GM12873 (cell line): ENCODE measurements at regions not wholly inside any gene's neighbourhood (a gene's known extent, or its start where the extent isn't known, plus 50 kb on each side); places are given as distances from the start of the nearest gene placed in this dataset.

Experiments
- TF ChIP-seq, protein P1 (sequence below): IDR thresholded peaks from 2 replicates; pipeline ENCODE4 v1.5.1; 2012; ENCODE audit warnings: low read depth, mild to moderate bottlenecking, moderate library complexity, low read length, control low read depth; ENCODE audit not compliant: insufficient read depth; ENCODE audit errors: missing control alignments

DNA sequence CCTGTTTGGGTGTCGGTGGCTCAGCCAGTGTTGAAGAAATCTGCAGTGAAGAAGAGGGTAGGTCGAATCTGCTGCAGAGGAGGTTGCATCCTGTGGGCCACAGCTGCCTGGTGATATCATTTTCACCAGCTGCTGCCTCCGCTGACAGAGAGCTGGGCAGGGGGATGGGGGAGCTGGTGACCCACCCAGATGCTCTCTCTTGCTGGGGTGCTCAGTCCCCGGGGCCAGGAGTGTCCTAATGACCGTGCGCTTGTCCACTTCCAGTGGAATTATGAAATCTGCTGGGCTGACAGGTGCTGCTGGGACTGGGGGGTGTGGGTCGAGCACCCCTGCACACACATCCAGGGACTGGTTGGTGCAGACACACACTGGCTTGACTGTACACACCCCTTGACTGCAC, 83.2 kb upstream of the IRX4 start:
- TF ChIP-seq, protein P1, sequence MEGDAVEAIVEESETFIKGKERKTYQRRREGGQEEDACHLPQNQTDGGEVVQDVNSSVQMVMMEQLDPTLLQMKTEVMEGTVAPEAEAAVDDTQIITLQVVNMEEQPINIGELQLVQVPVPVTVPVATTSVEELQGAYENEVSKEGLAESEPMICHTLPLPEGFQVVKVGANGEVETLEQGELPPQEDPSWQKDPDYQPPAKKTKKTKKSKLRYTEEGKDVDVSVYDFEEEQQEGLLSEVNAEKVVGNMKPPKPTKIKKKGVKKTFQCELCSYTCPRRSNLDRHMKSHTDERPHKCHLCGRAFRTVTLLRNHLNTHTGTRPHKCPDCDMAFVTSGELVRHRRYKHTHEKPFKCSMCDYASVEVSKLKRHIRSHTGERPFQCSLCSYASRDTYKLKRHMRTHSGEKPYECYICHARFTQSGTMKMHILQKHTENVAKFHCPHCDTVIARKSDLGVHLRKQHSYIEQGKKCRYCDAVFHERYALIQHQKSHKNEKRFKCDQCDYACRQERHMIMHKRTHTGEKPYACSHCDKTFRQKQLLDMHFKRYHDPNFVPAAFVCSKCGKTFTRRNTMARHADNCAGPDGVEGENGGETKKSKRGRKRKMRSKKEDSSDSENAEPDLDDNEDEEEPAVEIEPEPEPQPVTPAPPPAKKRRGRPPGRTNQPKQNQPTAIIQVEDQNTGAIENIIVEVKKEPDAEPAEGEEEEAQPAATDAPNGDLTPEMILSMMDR: no peak

- TF ChIP-seq, protein P1: no peak
These were observed 81.3 kb upstream of the IRX4 start for GRCh38 chr5:1963941-1964451.

DNA sequence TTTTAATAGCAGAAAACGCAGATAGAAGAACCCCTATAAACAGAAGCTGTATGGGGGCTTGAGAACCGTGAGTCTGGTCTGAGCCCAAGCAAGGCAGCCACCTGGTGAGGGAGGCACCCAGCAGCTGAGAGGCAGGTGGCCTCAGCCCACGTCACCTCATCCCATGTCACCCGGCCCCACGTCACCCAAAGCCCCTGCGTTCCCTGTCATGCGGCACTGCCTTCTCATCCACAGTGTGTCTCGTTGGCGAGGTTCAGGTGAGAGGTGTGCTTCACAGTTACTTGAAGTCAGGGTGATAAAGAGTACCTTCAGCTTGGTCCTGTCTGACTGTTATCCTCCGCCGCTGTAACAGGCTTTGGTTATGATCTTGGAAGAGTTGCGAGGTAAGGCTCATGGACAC, 80.6 kb upstream of the IRX4 start:
- TF ChIP-seq, protein P1: no peak

DNA sequence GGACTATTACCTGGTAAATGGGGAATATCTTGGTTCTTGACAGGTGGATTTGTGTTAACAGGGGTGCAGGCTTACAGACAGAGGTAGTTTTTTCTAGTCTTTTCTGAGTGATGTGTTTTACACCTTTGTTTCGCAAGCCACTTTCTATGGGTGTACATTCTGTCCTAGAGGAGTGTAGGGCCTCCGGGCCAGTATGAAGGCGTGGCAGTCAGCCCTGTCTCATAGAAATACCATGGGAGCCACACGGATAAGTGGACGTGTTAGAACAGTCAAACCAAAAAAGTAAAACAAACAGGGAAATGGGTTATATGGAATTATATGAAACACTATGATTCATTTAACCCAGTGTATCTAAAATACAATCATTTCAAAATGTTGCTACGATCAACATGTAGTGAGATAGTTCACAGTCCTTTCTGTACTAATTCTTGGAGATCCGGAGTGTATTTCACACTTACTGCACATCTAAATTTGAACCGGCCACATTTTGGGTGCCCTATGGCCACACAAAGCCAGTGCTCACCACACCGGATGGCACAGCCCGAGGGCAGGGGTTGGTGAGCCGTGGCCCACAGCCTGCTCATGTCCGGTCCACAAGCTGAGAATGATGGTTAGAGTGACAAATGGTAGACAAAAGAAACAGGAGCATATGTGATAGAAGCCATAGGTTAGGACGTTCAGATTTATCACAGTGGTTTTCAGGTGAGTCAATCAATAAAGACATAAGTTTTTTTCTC, 80.1 kb upstream of the IRX4 start:
- TF ChIP-seq, protein P1: no peak

DNA sequence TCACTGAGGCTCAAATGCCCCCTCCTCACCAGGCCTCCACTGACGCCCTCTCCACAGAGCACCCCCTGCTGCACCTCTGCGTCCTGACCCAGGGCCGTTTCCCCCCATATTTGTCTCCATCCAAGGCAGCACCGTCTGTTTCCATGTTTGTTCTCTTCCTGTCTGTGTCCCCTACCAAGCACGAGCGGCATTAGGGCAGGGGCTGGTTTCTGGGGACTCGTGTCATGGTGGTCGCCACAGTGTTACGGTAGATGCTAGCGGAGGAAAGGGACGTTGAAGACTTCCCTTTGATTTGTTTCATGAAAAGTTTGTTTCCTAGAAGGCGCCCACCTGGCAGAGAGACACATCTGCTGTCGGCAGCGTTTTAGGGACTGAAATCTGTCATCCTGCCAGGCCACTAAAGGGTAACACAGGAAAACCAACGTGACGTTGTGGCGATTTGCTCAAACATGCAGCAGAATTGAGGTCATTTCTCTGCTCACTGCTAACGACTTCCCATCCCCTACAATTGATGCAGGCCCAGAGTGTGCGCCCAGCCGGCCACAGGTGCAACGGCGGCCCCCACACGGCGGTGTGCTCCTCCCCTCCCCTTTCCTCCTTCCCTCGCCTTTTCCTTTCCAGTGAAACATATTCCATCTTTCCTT, 79.3 kb upstream of the IRX4 start:
- TF ChIP-seq, protein P1: no peak

- TF ChIP-seq, protein P1: no peak
These were observed 78.7 kb upstream of the IRX4 start for GRCh38 chr5:1961304-1961946.

DNA sequence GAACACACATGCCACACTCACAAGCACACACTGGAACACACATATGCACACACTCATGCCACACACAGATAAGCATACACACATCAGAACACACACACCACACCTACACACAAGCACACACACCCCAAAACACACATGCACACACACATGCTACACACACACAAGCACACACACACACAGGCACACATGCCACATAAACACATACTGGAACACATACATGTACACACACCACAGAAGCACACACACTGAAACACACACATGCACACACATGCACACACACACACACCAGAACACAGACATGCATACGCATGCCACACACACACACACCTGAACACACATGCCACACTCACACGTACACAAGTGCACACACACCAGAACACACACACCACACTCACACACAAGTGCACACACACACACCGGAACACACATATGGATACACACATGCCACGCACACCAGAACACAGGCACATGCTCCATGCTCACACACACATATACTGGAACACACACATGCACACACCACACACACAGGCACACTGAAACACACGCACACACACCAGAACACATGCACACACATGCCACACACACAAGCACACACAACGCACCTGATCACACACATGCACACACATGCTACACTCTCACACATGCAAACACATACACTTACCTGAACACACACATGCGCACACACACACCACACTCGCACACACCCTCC, 78.0 kb upstream of the IRX4 start:
- TF ChIP-seq, protein P1: no peak
